Lower lobe of right lung (tissue), 2 donors: ENCODE measurements at regions not wholly inside any gene's neighbourhood (a gene's known extent, or its start where the extent isn't known, plus 50 kb on each side); places are given as distances from the start of the nearest gene placed in this dataset.

Experiments used
- ATAC-seq, 2 donors: fragments of 200-7000 bp; cut with Tn5 transposase; one replicate each; pipeline ENCODE4 v1.9.1; 2020 to 2022; ENCODE audit warnings: mild to moderate bottlenecking in 2 of 2, moderate library complexity in 2 of 2
- DNase-seq: peaks from one replicate; pipeline ENCODE4 v3.0.0-alpha.2; 2020
- H3K27ac ChIP-seq: fragments of 200-600 bp; one replicate; pipeline ENCODE4 v1.8.0; 2022
- H3K27me3 ChIP-seq: fragments of 200-600 bp; one replicate; pipeline ENCODE4 v1.8.0; 2022; ENCODE audit warnings: low read depth
- H3K36me3 ChIP-seq: fragments of 200-600 bp; one replicate; pipeline ENCODE4 v1.8.0; 2022; ENCODE audit warnings: mild to moderate bottlenecking
- H3K4me1 ChIP-seq: fragments of 200-600 bp; one replicate; pipeline ENCODE4 v1.8.0; 2022
- H3K4me3 ChIP-seq: fragments of 200-600 bp; one replicate; pipeline ENCODE4 v1.8.0; 2022; ENCODE audit warnings: mild to moderate bottlenecking
- H3K9me3 ChIP-seq: fragments of 200-600 bp; one replicate; pipeline ENCODE4 v1.8.0; 2022
- CTCF ChIP-seq: fragments of 200-600 bp; IDR thresholded peaks from one replicate; pipeline ENCODE4 v1.8.0; 2022; ENCODE audit warnings: antibody characterized with exemption, mild to moderate bottlenecking
- intact Hi-C: fragments of 100-400 bp; cut with DNase I; formaldehyde crosslinking; loops from one replicate; pipeline ENCODE4 v1.11.0; 2022
- donor health status: DM: no; HTN: yes; CAD: no; lungs with severe emphysema.

GRCh38 chr2:199070322-199070949 is 387.3 kb downstream of the SATB2 start:
- no peaks in the 10 kb centered on the region for H3K36me3 ChIP-seq
- no peak for ATAC-seq

GRCh38 chr2:199064201-199064600 is 393.5 kb downstream of the SATB2 start:
- Histone ChIP-seq H3K9me3 (peaks cover 15% of the 10 kb centered on the region), H3K27me3 (no peaks in the 10 kb centered on the region), H3K4me1 (no peaks in the 10 kb centered on the region), H3K4me3 (no peak overlapping the region), H3K36me3 (no peaks in the 10 kb centered on the region), H3K27ac (no peak overlapping the region)
- TF ChIP-seq CTCF: no peak
- ATAC-seq (no peak), DNase-seq (no peak)
- intact Hi-C loops: no loop called here

More at GRCh38 chr2:199070322-199070949, 387.3 kb downstream of the SATB2 start:
- Histone ChIP-seq H3K9me3 (no peaks in the 10 kb centered on the region), H3K4me3 (no peak overlapping the region), H3K27ac (no peak overlapping the region), H3K27me3 (no peaks in the 10 kb centered on the region), H3K4me1 (no peaks in the 10 kb centered on the region)
- intact Hi-C loops: no loop called here
- DNase-seq: no peak
- no peak for TF ChIP-seq CTCF

- H3K4me1 ChIP-seq: no peaks in the 10 kb centered on the region
- no peaks in the 10 kb centered on the region for H3K27me3 ChIP-seq
- H3K9me3 ChIP-seq: peaks cover 8% of the 10 kb centered on the region
- no peak for DNase-seq
- ATAC-seq: no peak
- intact Hi-C loops: no loop called here
- H3K4me3 ChIP-seq: no peak overlapping the region
- H3K27ac ChIP-seq: no peak overlapping the region
- H3K36me3 ChIP-seq: no peaks in the 10 kb centered on the region
- TF ChIP-seq CTCF: no peak
Observed at GRCh38 chr2:199057936-199058335, 399.8 kb downstream of the SATB2 start.

GRCh38 chr2:199055336-199055735 is 402.4 kb downstream of the SATB2 start:
- H3K9me3 ChIP-seq: no peaks in the 10 kb centered on the region
- H3K36me3 ChIP-seq: no peaks in the 10 kb centered on the region
- no peaks in the 10 kb centered on the region for H3K27me3 ChIP-seq
- ATAC-seq (no peak), DNase-seq (no peak)
- intact Hi-C loops: no loop called here
- H3K4me3 ChIP-seq: no peak overlapping the region
- no peaks in the 10 kb centered on the region for H3K4me1 ChIP-seq
- no peak for TF ChIP-seq CTCF
- no peak overlapping the region for H3K27ac ChIP-seq

- Histone ChIP-seq H3K4me3 (no peak overlapping the region), H3K9me3 (no peaks in the 10 kb centered on the region), H3K36me3 (no peaks in the 10 kb centered on the region), H3K4me1 (no peaks in the 10 kb centered on the region), H3K27ac (no peak overlapping the region), H3K27me3 (no peaks in the 10 kb centered on the region)
- ATAC-seq (no peak), DNase-seq (no peak)
- intact Hi-C loops: no loop called here
- no peak for TF ChIP-seq CTCF
Observed at GRCh38 chr2:199042660-199043379, 414.9 kb downstream of the SATB2 start.
